Hepatocyte (in vitro differentiated cells): ENCODE measurements at regions not wholly inside any gene's neighbourhood (a gene's known extent, or its start where the extent isn't known, plus 50 kb on each side); places are given as distances from the start of the nearest gene placed in this dataset.

Source experiments
- EZH2 ChIP-seq: fragments of 200-600 bp; sonication (generic); IDR thresholded peaks from 2 replicates; pipeline ENCODE4 v1.6.1; 2016; ENCODE audit warnings: antibody characterized with exemption, mild to moderate bottlenecking, borderline replicate concordance
- TF ChIP-seq, protein P1 (sequence below): fragments of 200-600 bp; sonication (generic); IDR thresholded peaks from 2 replicates; pipeline ENCODE4 v1.5.1; 2016; ENCODE audit warnings: antibody characterized with exemption, mild to moderate bottlenecking; ENCODE audit not compliant: poor library complexity

DNA sequence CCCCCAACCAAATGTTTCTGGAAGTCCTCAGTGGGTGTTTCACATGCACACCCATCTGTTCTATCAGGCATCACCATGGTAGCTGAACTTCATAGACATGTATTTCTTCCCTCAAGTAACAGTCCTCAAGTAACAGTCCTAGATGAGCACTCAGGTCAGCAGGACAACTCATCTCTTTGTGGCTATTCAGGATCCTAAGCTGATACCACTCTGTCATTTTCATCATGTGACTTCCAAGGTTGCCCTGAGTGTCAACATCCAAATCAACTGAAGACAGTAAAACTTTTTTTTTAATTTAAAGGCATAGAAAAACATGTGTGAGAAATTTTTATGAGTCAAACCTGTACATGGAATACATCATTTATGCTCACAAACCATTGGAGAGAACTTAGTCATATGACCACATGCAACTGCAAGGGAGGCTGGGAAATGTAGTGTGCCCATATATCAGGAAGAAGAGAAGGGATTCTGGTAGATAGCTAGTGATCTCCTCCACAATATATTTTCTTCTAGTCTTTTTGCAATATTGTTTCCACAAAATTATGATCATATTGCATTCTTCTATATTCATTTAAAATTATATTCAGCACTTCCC, 64.2 kb upstream of the FST start:
- TF ChIP-seq, protein P1, sequence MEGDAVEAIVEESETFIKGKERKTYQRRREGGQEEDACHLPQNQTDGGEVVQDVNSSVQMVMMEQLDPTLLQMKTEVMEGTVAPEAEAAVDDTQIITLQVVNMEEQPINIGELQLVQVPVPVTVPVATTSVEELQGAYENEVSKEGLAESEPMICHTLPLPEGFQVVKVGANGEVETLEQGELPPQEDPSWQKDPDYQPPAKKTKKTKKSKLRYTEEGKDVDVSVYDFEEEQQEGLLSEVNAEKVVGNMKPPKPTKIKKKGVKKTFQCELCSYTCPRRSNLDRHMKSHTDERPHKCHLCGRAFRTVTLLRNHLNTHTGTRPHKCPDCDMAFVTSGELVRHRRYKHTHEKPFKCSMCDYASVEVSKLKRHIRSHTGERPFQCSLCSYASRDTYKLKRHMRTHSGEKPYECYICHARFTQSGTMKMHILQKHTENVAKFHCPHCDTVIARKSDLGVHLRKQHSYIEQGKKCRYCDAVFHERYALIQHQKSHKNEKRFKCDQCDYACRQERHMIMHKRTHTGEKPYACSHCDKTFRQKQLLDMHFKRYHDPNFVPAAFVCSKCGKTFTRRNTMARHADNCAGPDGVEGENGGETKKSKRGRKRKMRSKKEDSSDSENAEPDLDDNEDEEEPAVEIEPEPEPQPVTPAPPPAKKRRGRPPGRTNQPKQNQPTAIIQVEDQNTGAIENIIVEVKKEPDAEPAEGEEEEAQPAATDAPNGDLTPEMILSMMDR: no peak
- no peak for TF ChIP-seq EZH2
